Progenitor cell of endocrine pancreas (in vitro differentiated cells): ENCODE measurements at regions not wholly inside any gene's neighbourhood (a gene's known extent, or its start where the extent isn't known, plus 50 kb on each side); places are given as distances from the start of the nearest gene placed in this dataset.

Source experiments
- DNase-seq: peaks from one replicate; pipeline ENCODE4 v3.0.0; 2021; ENCODE audit warnings: low spot score; ENCODE audit not compliant: unreplicated experiment
- H3K27ac Mint-ChIP-seq: 2 replicates; pipeline ENCODE4 v1.8.0; 2021; ENCODE audit warnings: mild to moderate bottlenecking, moderate library complexity, mixed read lengths
- H3K27me3 Mint-ChIP-seq: 2 replicates; pipeline ENCODE4 v1.8.0; 2021; ENCODE audit warnings: mixed read lengths
- H3K36me3 Mint-ChIP-seq: 2 replicates; pipeline ENCODE4 v1.8.0; 2022; ENCODE audit warnings: mixed read lengths; ENCODE audit not compliant: insufficient read depth
- H3K4me1 Mint-ChIP-seq: 2 replicates; pipeline ENCODE4 v1.8.0; 2021; ENCODE audit warnings: low read depth, mixed read lengths
- H3K4me3 Mint-ChIP-seq: 2 replicates; pipeline ENCODE4 v1.8.0; 2021; ENCODE audit warnings: low read depth, mild to moderate bottlenecking, moderate library complexity, mixed read lengths
- H3K9me3 Mint-ChIP-seq: 2 replicates; pipeline ENCODE4 v1.8.0; 2021; ENCODE audit warnings: low read depth, mixed read lengths
- TF ChIP-seq, protein P1 (sequence below): fragments of 200-600 bp; sonication (generic); IDR thresholded peaks from one replicate; pipeline ENCODE4 v1.5.0; 2021; ENCODE audit warnings: antibody characterized with exemption, mild to moderate bottlenecking; ENCODE audit not compliant: unreplicated experiment

DNA sequence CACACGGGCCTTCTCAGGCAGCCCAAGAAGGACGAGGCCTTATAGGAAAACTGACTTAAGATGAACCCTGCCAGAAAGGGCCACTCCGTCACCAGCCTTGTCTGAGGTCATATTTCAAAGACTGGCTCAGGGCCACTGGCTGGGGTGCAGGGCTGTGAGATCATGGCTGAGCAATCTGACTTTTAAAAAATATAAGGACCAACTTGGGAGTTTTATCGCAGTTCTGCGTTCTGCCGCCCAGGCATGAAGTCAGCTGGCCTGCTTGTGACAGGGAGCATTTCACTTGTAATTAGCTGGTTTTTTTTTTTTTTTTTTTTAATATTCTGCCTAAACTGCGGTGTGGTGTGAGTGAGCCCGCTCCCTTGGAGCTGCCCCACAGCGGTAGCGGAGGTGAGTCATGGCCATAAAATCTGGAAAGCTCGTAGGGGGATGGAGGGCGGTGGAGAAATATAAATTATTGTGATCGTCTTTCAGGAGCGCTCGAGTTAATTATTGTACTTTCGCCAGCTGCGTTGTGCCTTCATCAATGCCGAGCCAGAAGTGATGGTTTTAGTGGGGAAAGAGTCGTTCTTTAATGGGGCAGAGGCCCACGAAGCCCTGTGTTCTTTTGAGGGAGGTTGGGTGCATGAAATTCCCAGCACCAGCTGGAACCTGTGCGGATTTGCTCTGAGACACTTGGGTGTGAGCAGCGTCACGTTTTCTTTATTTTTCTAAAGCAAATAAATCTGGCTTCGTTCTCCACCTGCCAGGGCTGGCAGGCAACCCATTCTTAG lies 231.9 kb downstream of the C12orf75 start:
- Mint-ChIP-seq H3K36me3 (no peaks in the 10 kb centered on the region), H3K4me3 (no peak overlapping the region), H3K4me1 (peaks cover 4% of the 10 kb centered on the region), H3K27me3 (peaks cover 7% of the 10 kb centered on the region), H3K27ac (peak overlapping the region; percentile 19), H3K9me3 (no peaks in the 10 kb centered on the region)
- TF ChIP-seq, protein P1, sequence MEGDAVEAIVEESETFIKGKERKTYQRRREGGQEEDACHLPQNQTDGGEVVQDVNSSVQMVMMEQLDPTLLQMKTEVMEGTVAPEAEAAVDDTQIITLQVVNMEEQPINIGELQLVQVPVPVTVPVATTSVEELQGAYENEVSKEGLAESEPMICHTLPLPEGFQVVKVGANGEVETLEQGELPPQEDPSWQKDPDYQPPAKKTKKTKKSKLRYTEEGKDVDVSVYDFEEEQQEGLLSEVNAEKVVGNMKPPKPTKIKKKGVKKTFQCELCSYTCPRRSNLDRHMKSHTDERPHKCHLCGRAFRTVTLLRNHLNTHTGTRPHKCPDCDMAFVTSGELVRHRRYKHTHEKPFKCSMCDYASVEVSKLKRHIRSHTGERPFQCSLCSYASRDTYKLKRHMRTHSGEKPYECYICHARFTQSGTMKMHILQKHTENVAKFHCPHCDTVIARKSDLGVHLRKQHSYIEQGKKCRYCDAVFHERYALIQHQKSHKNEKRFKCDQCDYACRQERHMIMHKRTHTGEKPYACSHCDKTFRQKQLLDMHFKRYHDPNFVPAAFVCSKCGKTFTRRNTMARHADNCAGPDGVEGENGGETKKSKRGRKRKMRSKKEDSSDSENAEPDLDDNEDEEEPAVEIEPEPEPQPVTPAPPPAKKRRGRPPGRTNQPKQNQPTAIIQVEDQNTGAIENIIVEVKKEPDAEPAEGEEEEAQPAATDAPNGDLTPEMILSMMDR: no peak
- no peak for DNase-seq

DNA sequence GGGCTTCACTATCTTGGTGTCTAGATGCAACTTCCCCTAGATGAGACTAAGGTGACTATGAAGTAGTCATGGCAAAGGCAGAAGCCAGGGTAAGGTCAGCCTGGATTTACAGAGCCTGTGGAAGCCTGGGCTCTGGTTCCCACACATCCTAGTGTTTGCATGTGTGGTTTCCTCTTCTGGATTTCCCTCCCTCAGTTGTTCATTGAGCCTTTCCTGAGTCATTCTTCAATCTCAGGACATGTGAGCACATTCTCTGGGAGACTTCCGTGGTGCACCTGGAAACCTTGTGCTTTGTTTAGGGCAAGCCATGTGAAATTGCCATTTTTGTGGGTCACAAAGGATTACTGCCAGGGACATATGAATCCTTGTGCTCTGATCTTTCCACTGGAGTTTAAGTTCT lies 236.6 kb downstream of the C12orf75 start:
- Mint-ChIP-seq H3K27ac (no peak overlapping the region), H3K27me3 (peaks cover 4% of the 10 kb centered on the region), H3K4me1 (peaks cover 3% of the 10 kb centered on the region), H3K4me3 (no peak overlapping the region), H3K36me3 (no peaks in the 10 kb centered on the region), H3K9me3 (no peaks in the 10 kb centered on the region)
- DNase-seq: no peak
- TF ChIP-seq, protein P1: no peak

DNA sequence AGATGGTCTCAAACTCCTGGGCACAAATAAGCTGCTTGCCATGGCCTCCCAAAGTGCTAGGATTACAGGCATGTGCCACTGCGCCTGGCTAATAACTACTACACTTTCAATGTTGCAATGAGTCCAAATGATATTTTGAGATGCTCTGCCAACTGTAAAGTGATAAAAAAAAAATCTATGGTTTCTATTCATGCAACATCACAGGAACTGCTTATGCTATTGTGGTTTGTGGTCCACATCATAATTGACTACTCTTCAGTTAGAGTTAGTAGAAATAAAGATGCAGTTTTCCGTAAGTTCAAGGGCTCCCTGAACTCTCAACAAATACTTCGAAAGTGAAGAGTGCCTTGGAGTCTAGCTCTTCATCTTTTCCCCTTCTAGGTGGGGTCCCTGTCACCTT lies 239.4 kb downstream of the C12orf75 start:
- Mint-ChIP-seq H3K36me3 (no peaks in the 10 kb centered on the region), H3K4me1 (no peaks in the 10 kb centered on the region), H3K27me3 (peaks cover 4% of the 10 kb centered on the region), H3K27ac (no peak overlapping the region), H3K4me3 (no peak overlapping the region), H3K9me3 (no peaks in the 10 kb centered on the region)
- no peak for DNase-seq
- TF ChIP-seq, protein P1: no peak

- no peak overlapping the region for H3K27ac Mint-ChIP-seq
- no peak for DNase-seq
Observed at GRCh38 chr12:105570944-105571343, 240.5 kb downstream of the C12orf75 start.

DNA sequence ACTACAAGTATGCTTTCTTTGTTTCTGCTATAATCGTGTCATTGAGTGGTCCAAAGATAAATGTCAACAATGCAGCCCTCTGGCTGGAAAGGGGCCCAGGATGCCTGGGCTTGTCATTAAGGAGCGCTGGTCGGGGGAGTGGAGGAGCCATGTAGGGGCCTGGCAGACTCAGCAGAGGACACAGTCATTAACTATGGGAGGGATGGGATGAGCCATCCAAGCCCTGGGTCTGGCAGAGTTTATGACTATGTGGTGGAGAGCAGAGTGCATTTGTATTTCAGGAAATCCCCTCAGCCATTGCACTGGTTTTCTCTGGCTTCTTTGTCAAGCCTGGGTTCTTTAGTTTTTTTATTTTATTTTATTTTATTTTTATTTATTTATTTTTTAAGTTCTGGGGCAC lies 243.1 kb downstream of the C12orf75 start:
- no peak overlapping the region for H3K4me3 Mint-ChIP-seq
- H3K27me3 Mint-ChIP-seq: no peaks in the 10 kb centered on the region
- no peaks in the 10 kb centered on the region for H3K36me3 Mint-ChIP-seq
- no peak for DNase-seq
- H3K4me1 Mint-ChIP-seq: no peaks in the 10 kb centered on the region
- no peaks in the 10 kb centered on the region for H3K9me3 Mint-ChIP-seq
- TF ChIP-seq, protein P1: no peak
- no peak overlapping the region for H3K27ac Mint-ChIP-seq

More at GRCh38 chr12:105570944-105571343, 240.5 kb downstream of the C12orf75 start:
- no peaks in the 10 kb centered on the region for H3K9me3 Mint-ChIP-seq
- H3K4me3 Mint-ChIP-seq: no peak overlapping the region
- H3K27me3 Mint-ChIP-seq: no peaks in the 10 kb centered on the region
- no peaks in the 10 kb centered on the region for H3K4me1 Mint-ChIP-seq
- TF ChIP-seq, protein P1: no peak
- no peaks in the 10 kb centered on the region for H3K36me3 Mint-ChIP-seq
